GM19455 (cell line): ENCODE measurements at regions not wholly inside any gene's neighbourhood (a gene's known extent, or its start where the extent isn't known, plus 50 kb on each side); places are given as distances from the start of the nearest gene placed in this dataset.
"Not testable (repeated sequence)": the region's sequence is repeated elsewhere in the genome, so short reads cannot be mapped to it uniquely, and the experiment has no call there.

Source experiments
- ATAC-seq: cut with Tn5 transposase; IDR thresholded peaks from one replicate; pipeline ENCODE4 v1.9.1; 2021; ENCODE audit not compliant: unreplicated experiment

- no peak for ATAC-seq
These were observed 181.9 kb downstream of the TMEM200A start for GRCh38 chr6:130547723-130548122.

- no peak for ATAC-seq
These were observed 191.8 kb downstream of the TMEM200A start for GRCh38 chr6:130557481-130558112.

- no peak for ATAC-seq
These were observed 192.3 kb downstream of the TMEM200A start for GRCh38 chr6:130558131-130558530.

- ATAC-seq: no peak
These were observed 193.3 kb downstream of the TMEM200A start for GRCh38 chr6:130559166-130559565.

- ATAC-seq: no peak
These were observed 194.4 kb downstream of the TMEM200A start for GRCh38 chr6:130560231-130560630.

- ATAC-seq: not testable (repeated sequence)
These were observed 195.3 kb downstream of the TMEM200A start for GRCh38 chr6:130561159-130561558.

- no peak for ATAC-seq
These were observed 199.9 kb downstream of the TMEM200A start for GRCh38 chr6:130565696-130566095.

GRCh38 chr6:130574146-130574545 lies 208.3 kb downstream of the TMEM200A start:
- no peak for ATAC-seq

GRCh38 chr6:130575557-130575956 lies 209.7 kb downstream of the TMEM200A start:
- peak; percentile 39 for ATAC-seq

GRCh38 chr6:130575971-130576370 lies 210.2 kb downstream of the TMEM200A start:
- ATAC-seq: peak; percentile 91

GRCh38 chr6:130577178-130577919 lies 211.5 kb downstream of the TMEM200A start:
- ATAC-seq: no peak

GRCh38 chr6:130578713-130579112 lies 212.9 kb downstream of the TMEM200A start:
- no peak for ATAC-seq

- no peak for ATAC-seq
These were observed 217.5 kb downstream of the TMEM200A start for GRCh38 chr6:130583268-130583667.

- no peak for ATAC-seq
These were observed 219.8 kb downstream of the TMEM200A start for GRCh38 chr6:130585587-130585986.

GRCh38 chr6:130587778-130588520 lies 222.1 kb downstream of the TMEM200A start:
- no peak for ATAC-seq

GRCh38 chr6:130593200-130593599 lies 227.4 kb downstream of the TMEM200A start:
- no peak for ATAC-seq

GRCh38 chr6:130593948-130594347 lies 228.1 kb downstream of the TMEM200A start:
- ATAC-seq: no peak

GRCh38 chr6:130598021-130598989 lies 228.9 kb upstream of the SMLR1 start:
- no peak for ATAC-seq

GRCh38 chr6:130600880-130601341 lies 226.3 kb upstream of the SMLR1 start:
- ATAC-seq: no peak

GRCh38 chr6:130602151-130602770 lies 224.9 kb upstream of the SMLR1 start:
- ATAC-seq: no peak
